Endodermal cell (in vitro differentiated cells): ENCODE measurements at regions not wholly inside any gene's neighbourhood (a gene's known extent, or its start where the extent isn't known, plus 50 kb on each side); places are given as distances from the start of the nearest gene placed in this dataset.

Experiments used
- DNase-seq: peaks from one replicate; pipeline ENCODE4 v3.0.0-alpha.2; 2017
- H3K27ac ChIP-seq: 2 replicates; pipeline ENCODE4 v1.5.1; 2013; ENCODE audit warnings: mild to moderate bottlenecking, low read depth, low read length, moderate library complexity
- H3K27me3 ChIP-seq: 2 replicates; pipeline ENCODE4 v1.6.1; 2013; ENCODE audit warnings: mild to moderate bottlenecking, low read length, moderate library complexity; ENCODE audit not compliant: insufficient read depth, control insufficient read depth, poor library complexity, severe bottlenecking
- H3K36me3 ChIP-seq: 2 replicates; pipeline ENCODE4 v1.7.0; 2013; ENCODE audit warnings: mild to moderate bottlenecking, low read length, moderate library complexity; ENCODE audit not compliant: control insufficient read depth, insufficient read depth
- H3K4me1 ChIP-seq: one replicate; pipeline ENCODE4 v1.7.0; 2013; ENCODE audit warnings: low read length; ENCODE audit not compliant: control insufficient read depth, insufficient read depth
- H3K4me3 ChIP-seq: 2 replicates; pipeline ENCODE4 v1.5.1; 2013; ENCODE audit warnings: mild to moderate bottlenecking, low read length, moderate library complexity
- H3K9ac ChIP-seq: 2 replicates; pipeline ENCODE4 v1.6.1; 2013; ENCODE audit warnings: mild to moderate bottlenecking, low read length, moderate library complexity; ENCODE audit not compliant: poor library complexity, severe bottlenecking; ENCODE audit errors: extremely low read depth
- H3K9me3 ChIP-seq: 2 replicates; pipeline ENCODE4 v1.6.1; 2013; ENCODE audit warnings: mild to moderate bottlenecking, low read length, moderate library complexity; ENCODE audit not compliant: control insufficient read depth
- H3K27ac Mint-ChIP-seq: 2 replicates; pipeline ENCODE4 v1.8.0; 2020; ENCODE audit warnings: mixed read lengths
- H3K27me3 Mint-ChIP-seq: 2 replicates; pipeline ENCODE4 v1.8.0; 2021; ENCODE audit warnings: mild to moderate bottlenecking, mixed read lengths; ENCODE audit not compliant: insufficient read depth
- H3K36me3 Mint-ChIP-seq: 2 replicates; pipeline ENCODE4 v1.8.0; 2020; ENCODE audit warnings: low read depth, mixed read lengths
- H3K4me1 Mint-ChIP-seq: 2 replicates; pipeline ENCODE4 v1.8.0; 2020; ENCODE audit warnings: mixed read lengths
- H3K4me3 Mint-ChIP-seq: 2 replicates; pipeline ENCODE4 v1.8.0; 2020; ENCODE audit warnings: mild to moderate bottlenecking, moderate library complexity, mixed read lengths
- H3K9me3 Mint-ChIP-seq: 2 replicates; pipeline ENCODE4 v1.8.0; 2020; ENCODE audit warnings: mild to moderate bottlenecking, mixed read lengths
- WGBS, 2 experiments: methylation state at CpG; one replicate each; pipeline versions ENCODE4 v1.1.5 to v1.1.7; 2013; ENCODE audit warnings: missing lambda C conversion rate in 2 of 2, mixed read lengths in 1 of 2; ENCODE audit not compliant: insufficient coverage in 1 of 2, insufficient read length in 1 of 2; 5-methylcytosine and 5-hydroxymethylcytosine counted together
- TF ChIP-seq, protein P1 (sequence below): fragments of 200-600 bp; sonication (generic); conservative IDR thresholded peaks from 2 replicates; pipeline ENCODE4 v1.5.0; 2021; ENCODE audit warnings: antibody characterized with exemption, mild to moderate bottlenecking

DNA sequence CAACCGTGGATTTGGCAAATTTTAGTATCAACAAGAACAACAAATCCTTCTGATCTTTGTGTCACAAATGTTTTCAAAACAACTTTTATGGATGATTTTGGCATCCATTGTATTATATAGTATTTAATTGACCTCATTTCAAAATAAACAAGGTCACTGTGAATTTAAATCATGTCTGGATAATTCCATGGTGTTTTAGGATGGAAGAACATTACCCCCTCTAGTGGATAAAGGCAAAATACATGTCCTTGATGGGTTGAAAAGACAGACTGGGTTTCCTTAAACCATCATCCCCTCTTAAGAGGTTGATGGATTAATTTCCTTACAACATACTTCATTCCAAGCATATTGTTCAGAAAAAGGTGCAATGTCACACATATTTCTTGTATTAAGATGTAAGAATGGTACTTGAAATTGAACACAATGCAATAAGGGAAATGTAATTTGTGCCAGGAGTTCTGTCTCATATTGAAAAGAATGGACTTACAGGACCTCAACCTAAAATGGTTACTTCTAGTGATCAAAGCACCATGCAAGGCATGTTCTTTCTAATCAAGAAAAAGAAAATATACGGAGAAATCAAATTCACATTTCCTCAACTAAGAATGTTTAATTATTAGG is 352.0 kb downstream of the BCAT1 start:
- H3K4me1 ChIP-seq: no peaks in the 10 kb centered on the region
- 71% methylated on average over 2 of the region's 2 CpGs; no CpG with 5 or more reads in 1 of the 2 experiments for WGBS, 2 experiments
- peaks cover 10% of the 10 kb centered on the region for H3K4me1 Mint-ChIP-seq
- no peak overlapping the region for H3K27ac ChIP-seq
- no peak for DNase-seq
- H3K9ac ChIP-seq: no peak overlapping the region
- TF ChIP-seq, protein P1, sequence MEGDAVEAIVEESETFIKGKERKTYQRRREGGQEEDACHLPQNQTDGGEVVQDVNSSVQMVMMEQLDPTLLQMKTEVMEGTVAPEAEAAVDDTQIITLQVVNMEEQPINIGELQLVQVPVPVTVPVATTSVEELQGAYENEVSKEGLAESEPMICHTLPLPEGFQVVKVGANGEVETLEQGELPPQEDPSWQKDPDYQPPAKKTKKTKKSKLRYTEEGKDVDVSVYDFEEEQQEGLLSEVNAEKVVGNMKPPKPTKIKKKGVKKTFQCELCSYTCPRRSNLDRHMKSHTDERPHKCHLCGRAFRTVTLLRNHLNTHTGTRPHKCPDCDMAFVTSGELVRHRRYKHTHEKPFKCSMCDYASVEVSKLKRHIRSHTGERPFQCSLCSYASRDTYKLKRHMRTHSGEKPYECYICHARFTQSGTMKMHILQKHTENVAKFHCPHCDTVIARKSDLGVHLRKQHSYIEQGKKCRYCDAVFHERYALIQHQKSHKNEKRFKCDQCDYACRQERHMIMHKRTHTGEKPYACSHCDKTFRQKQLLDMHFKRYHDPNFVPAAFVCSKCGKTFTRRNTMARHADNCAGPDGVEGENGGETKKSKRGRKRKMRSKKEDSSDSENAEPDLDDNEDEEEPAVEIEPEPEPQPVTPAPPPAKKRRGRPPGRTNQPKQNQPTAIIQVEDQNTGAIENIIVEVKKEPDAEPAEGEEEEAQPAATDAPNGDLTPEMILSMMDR: peak; percentile 99
- H3K27me3 ChIP-seq: no peaks in the 10 kb centered on the region
- H3K4me3 Mint-ChIP-seq: no peak overlapping the region
- H3K9me3 Mint-ChIP-seq: no peaks in the 10 kb centered on the region
- H3K27ac Mint-ChIP-seq: no peak overlapping the region
- H3K36me3 Mint-ChIP-seq: no peaks in the 10 kb centered on the region
- no peaks in the 10 kb centered on the region for H3K27me3 Mint-ChIP-seq
- H3K4me3 ChIP-seq: no peak overlapping the region
- H3K36me3 ChIP-seq: no peaks in the 10 kb centered on the region
- H3K9me3 ChIP-seq: no peaks in the 10 kb centered on the region

DNA sequence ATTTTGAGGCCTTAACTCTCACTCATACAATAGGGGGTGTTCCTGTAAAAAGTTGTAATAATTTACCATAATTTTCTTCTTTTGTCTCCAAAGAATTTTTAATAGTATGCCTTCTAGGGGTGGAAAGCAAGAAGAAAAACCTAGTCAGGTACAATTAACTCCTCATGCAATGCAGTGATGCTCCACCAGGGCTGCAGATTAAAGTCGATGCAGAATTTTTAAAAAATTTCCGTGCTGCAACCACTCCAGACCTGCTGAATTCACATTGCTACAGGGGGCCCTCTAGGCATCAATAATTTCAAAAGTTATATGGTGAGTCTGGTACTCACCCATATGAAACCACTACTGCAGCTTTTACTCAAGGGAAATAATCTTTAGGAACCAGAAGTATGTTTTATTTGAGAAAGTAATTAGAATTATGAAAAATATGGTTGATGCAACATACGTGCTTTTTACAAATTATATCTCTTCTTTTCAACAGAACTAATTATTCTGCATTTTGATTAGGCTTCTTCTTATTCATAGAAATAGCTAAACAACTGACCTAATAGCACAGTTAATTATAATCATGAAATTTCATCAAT is 353.2 kb downstream of the BCAT1 start:
- no peaks in the 10 kb centered on the region for H3K27me3 Mint-ChIP-seq
- Histone ChIP-seq H3K4me3 (no peak overlapping the region), H3K9me3 (no peaks in the 10 kb centered on the region), H3K36me3 (no peaks in the 10 kb centered on the region), H3K27ac (no peak overlapping the region), H3K27me3 (no peaks in the 10 kb centered on the region), H3K9ac (no peak overlapping the region), H3K4me1 (no peaks in the 10 kb centered on the region)
- WGBS, 2 experiments: 71 to 78% methylated on average over 3 of the region's 3 CpGs
- no peaks in the 10 kb centered on the region for H3K9me3 Mint-ChIP-seq
- H3K4me3 Mint-ChIP-seq: no peak overlapping the region
- no peaks in the 10 kb centered on the region for H3K36me3 Mint-ChIP-seq
- peak; percentile 72 for DNase-seq
- H3K27ac Mint-ChIP-seq: no peak overlapping the region
- TF ChIP-seq, protein P1: peak; percentile 93
- H3K4me1 Mint-ChIP-seq: peaks cover 19% of the 10 kb centered on the region

DNA sequence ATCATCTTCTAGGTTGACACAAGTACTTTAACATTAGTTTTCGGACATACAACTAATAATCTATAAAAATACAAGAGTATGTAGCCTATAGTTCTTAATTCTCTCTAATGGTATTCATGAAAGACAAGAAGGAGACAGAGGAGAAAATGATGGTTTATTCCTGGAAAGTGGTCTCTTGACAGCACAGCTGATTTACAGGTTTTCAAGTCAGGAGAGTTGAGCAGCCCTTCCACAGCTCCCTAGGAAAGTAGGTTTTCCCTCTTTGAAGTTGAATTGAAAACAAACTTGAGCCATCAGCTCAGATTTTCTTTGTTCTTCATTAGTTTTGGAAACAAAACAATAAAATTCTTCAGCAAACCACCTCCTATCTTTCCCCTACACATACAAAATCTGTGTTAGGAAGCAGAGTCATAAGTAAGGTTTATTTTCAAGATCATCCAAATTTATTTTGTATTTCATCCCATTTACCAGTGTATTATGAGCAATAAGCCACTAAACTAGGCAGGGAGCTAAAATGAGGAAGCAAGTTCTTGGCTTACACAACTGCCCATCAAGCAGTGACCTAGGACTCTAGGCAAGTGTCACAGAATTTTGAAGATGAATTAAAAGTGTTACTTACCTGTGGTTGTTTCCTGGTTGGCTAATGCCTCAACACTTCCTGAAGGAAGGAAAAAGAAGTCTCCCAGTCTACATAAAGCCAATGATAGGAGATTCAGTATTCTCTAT is 357.0 kb downstream of the BCAT1 start:
- no peak overlapping the region for H3K9ac ChIP-seq

More for the DNA sequence above, 357.0 kb downstream of the BCAT1 start:
- Mint-ChIP-seq H3K9me3 (no peaks in the 10 kb centered on the region), H3K36me3 (no peaks in the 10 kb centered on the region), H3K4me1 (peaks cover 19% of the 10 kb centered on the region), H3K27ac (no peak overlapping the region), H3K4me3 (no peak overlapping the region), H3K27me3 (no peaks in the 10 kb centered on the region)
- H3K27ac ChIP-seq: no peak overlapping the region
- DNase-seq: no peak
- H3K4me1 ChIP-seq: no peaks in the 10 kb centered on the region
- TF ChIP-seq, protein P1: no peak
- H3K27me3 ChIP-seq: no peaks in the 10 kb centered on the region
- H3K4me3 ChIP-seq: no peak overlapping the region
- H3K9me3 ChIP-seq: no peaks in the 10 kb centered on the region
- 89% methylated on average over 1 of the region's 1 CpG; no CpG with 5 or more reads in 1 of the 2 experiments for WGBS, 2 experiments
- no peaks in the 10 kb centered on the region for H3K36me3 ChIP-seq
